Astrocyte (in vitro differentiated cells and primary cell): ENCODE measurements at regions not wholly inside any gene's neighbourhood (a gene's known extent, or its start where the extent isn't known, plus 50 kb on each side); places are given as distances from the start of the nearest gene placed in this dataset.
A peak's percentile ranks its signal among the peaks of the same experiment; 100 is the strongest.

Experiments
- DNase-seq: peaks from one replicate; pipeline ENCODE4 v3.0.0-alpha.2; 2010; ENCODE audit warnings: low read depth
- FAIRE-seq: peaks from 2 replicates; lab custom pipeline; 2011; peaks lifted over from hg19 to GRCh38; lab: Jason Lieb, UNC
- H2AFZ ChIP-seq: 2 replicates; pipeline ENCODE4 v1.6.0; 2012; ENCODE audit warnings: low read depth, low read length, inconsistent platforms
- H3K27ac ChIP-seq: 2 replicates; pipeline ENCODE4 v1.5.1; 2011; ENCODE audit warnings: low read depth, low read length, inconsistent platforms
- H3K27me3 ChIP-seq: 2 replicates; pipeline ENCODE4 v1.6.0; 2011; ENCODE audit warnings: low read length, inconsistent platforms; ENCODE audit not compliant: insufficient read depth
- H3K36me3 ChIP-seq: 2 replicates; pipeline ENCODE4 v1.5.1; 2011; ENCODE audit warnings: low read length, inconsistent platforms; ENCODE audit not compliant: insufficient read depth
- H3K4me1 ChIP-seq: 2 replicates; pipeline ENCODE4 v1.5.1; 2011; ENCODE audit warnings: low read length, inconsistent platforms; ENCODE audit not compliant: insufficient read depth
- H3K4me2 ChIP-seq: 2 replicates; pipeline ENCODE4 v1.6.0; 2012; ENCODE audit warnings: low read length, inconsistent platforms
- H3K4me3 ChIP-seq: 2 replicates; pipeline ENCODE4 v1.5.1; 2011; ENCODE audit warnings: low read depth, mild to moderate bottlenecking, low read length, inconsistent platforms; ENCODE audit not compliant: insufficient read depth
- H3K79me2 ChIP-seq: 2 replicates; pipeline ENCODE4 v1.6.0; 2012; ENCODE audit warnings: mild to moderate bottlenecking, low read length, inconsistent platforms; ENCODE audit not compliant: insufficient read depth
- H3K9ac ChIP-seq: 2 replicates; pipeline ENCODE4 v1.6.0; 2012; ENCODE audit warnings: mild to moderate bottlenecking, low read length, inconsistent platforms
- H3K9me3 ChIP-seq: 2 replicates; pipeline ENCODE4 v1.5.1; 2012; ENCODE audit warnings: low read depth, mild to moderate bottlenecking, low read length, inconsistent platforms; ENCODE audit not compliant: insufficient read depth
- H4K20me1 ChIP-seq: 2 replicates; pipeline ENCODE4 v1.6.0; 2012; ENCODE audit warnings: low read length, inconsistent platforms; ENCODE audit not compliant: insufficient read depth
- H3K27ac Mint-ChIP-seq: one replicate; pipeline ENCODE4 v1.8.0; 2021; ENCODE audit warnings: mild to moderate bottlenecking, mixed read lengths; ENCODE audit not compliant: unreplicated experiment
- H3K27me3 Mint-ChIP-seq: one replicate; pipeline ENCODE4 v1.8.0; 2021; ENCODE audit warnings: low read depth, mixed read lengths; ENCODE audit not compliant: unreplicated experiment
- H3K36me3 Mint-ChIP-seq: one replicate; pipeline ENCODE4 v1.8.0; 2021; ENCODE audit warnings: low read depth, mixed read lengths; ENCODE audit not compliant: unreplicated experiment
- H3K4me1 Mint-ChIP-seq: one replicate; pipeline ENCODE4 v1.8.0; 2021; ENCODE audit warnings: low read depth, mixed read lengths; ENCODE audit not compliant: unreplicated experiment
- H3K4me3 Mint-ChIP-seq: one replicate; pipeline ENCODE4 v1.8.0; 2021; ENCODE audit warnings: mild to moderate bottlenecking, moderate library complexity, mixed read lengths; ENCODE audit not compliant: unreplicated experiment
- H3K9me3 Mint-ChIP-seq: one replicate; pipeline ENCODE4 v1.8.0; 2021; ENCODE audit warnings: mild to moderate bottlenecking, mixed read lengths; ENCODE audit not compliant: unreplicated experiment
- EZH2 ChIP-seq: IDR thresholded peaks from 2 replicates; pipeline ENCODE4 v1.6.1; 2012; ENCODE audit warnings: mild to moderate bottlenecking, low read length, inconsistent platforms; ENCODE audit not compliant: insufficient read depth
- TF ChIP-seq, protein P1 (sequence below): IDR thresholded peaks from 2 replicates; pipeline ENCODE4 v1.5.1; 2011; ENCODE audit warnings: low read depth, mild to moderate bottlenecking, inconsistent platforms, low read length, moderate library complexity; ENCODE audit not compliant: insufficient read depth

DNA sequence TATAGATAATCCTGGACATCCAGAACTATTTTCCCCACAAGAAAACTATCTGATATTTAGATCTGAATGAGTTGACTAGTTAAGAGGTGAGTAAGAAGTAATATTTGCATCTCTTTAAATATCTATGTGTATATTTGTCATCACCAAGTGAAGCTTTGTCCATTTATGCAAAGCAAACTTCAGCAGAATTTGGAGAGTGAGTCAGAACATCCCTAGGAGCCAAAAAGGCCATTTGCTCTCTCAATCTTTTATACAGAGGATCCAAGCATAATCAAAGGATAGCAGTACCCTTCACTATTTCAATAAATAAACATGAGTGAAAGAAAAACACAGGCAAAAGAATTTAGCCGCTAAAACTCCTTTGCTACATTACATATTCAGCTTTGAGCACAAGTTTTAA is 454.4 kb downstream of the NR2F1-AS1 start:
- no peaks in the 10 kb centered on the region for H4K20me1 ChIP-seq
- Mint-ChIP-seq H3K36me3 (no peaks in the 10 kb centered on the region), H3K27me3 (no peaks in the 10 kb centered on the region), H3K27ac (no peak overlapping the region), H3K4me3 (no peak overlapping the region), H3K9me3 (no peaks in the 10 kb centered on the region), H3K4me1 (peaks cover 5% of the 10 kb centered on the region)
- DNase-seq (peak; percentile 71), FAIRE-seq (no peak)
- H3K4me3 ChIP-seq: no peak overlapping the region
- no peak overlapping the region for H3K4me2 ChIP-seq
- H3K27ac ChIP-seq: no peak overlapping the region
- TF ChIP-seq EZH2: no peak
- TF ChIP-seq, protein P1, sequence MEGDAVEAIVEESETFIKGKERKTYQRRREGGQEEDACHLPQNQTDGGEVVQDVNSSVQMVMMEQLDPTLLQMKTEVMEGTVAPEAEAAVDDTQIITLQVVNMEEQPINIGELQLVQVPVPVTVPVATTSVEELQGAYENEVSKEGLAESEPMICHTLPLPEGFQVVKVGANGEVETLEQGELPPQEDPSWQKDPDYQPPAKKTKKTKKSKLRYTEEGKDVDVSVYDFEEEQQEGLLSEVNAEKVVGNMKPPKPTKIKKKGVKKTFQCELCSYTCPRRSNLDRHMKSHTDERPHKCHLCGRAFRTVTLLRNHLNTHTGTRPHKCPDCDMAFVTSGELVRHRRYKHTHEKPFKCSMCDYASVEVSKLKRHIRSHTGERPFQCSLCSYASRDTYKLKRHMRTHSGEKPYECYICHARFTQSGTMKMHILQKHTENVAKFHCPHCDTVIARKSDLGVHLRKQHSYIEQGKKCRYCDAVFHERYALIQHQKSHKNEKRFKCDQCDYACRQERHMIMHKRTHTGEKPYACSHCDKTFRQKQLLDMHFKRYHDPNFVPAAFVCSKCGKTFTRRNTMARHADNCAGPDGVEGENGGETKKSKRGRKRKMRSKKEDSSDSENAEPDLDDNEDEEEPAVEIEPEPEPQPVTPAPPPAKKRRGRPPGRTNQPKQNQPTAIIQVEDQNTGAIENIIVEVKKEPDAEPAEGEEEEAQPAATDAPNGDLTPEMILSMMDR: no peak
- H3K4me1 ChIP-seq: peaks cover 8% of the 10 kb centered on the region
- no peaks in the 10 kb centered on the region for H3K36me3 ChIP-seq
- H3K79me2 ChIP-seq: no peaks in the 10 kb centered on the region
- no peaks in the 10 kb centered on the region for H3K9me3 ChIP-seq
- no peak overlapping the region for H3K9ac ChIP-seq
- H2AFZ ChIP-seq: no peak overlapping the region
- no peaks in the 10 kb centered on the region for H3K27me3 ChIP-seq

DNA sequence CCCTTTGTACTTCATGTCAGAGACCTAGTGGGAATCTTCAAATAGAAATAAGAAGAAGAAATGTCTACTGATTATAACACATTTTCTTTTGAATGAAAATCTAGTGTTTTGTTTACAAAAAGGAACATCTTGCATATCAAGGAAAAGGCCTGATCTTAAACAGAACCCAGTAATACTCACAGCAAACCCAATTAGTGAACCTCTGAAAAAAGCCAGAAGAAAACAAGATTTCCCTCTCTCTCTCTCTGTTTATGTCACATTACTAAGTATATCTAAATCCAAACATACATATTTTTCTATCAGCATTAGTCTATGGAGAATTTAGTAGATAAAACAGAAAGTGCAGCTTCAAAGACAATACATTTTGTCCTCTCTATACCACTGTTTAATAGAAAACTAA is 457.9 kb downstream of the NR2F1-AS1 start:
- Mint-ChIP-seq H3K27ac (no peak overlapping the region), H3K36me3 (no peaks in the 10 kb centered on the region), H3K9me3 (no peaks in the 10 kb centered on the region), H3K27me3 (no peaks in the 10 kb centered on the region), H3K4me3 (no peak overlapping the region), H3K4me1 (peaks cover 13% of the 10 kb centered on the region)
- TF ChIP-seq, protein P1: no peak
- no peak for TF ChIP-seq EZH2
- no peak for DNase-seq
- Histone ChIP-seq H3K27me3 (no peaks in the 10 kb centered on the region), H3K27ac (no peak overlapping the region), H3K4me2 (no peak overlapping the region), H3K36me3 (no peaks in the 10 kb centered on the region), H3K4me3 (no peak overlapping the region), H4K20me1 (no peaks in the 10 kb centered on the region), H2AFZ (no peak overlapping the region), H3K79me2 (no peaks in the 10 kb centered on the region), H3K9me3 (no peaks in the 10 kb centered on the region), H3K9ac (no peak overlapping the region), H3K4me1 (peaks cover 8% of the 10 kb centered on the region)
- no peak for FAIRE-seq

DNA sequence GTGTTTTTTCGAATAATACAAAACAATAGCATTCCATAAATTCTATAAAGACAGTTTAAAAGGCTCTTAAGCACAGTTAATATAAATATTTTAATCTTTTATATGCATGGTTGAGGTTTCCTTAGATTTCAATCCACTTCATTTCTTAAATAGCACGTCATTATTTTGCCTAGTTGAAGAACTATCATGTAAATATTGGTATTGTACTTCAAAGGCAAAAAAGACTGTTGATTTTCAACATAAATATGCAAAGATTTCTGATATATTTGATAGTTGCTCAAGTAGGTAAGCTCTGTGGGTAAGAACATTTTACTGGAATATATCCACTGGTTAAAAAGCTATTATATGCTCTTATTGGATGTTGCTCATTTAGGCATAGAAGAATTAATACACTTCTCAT is 458.6 kb downstream of the NR2F1-AS1 start:
- DNase-seq (no peak), FAIRE-seq (no peak)
- Histone ChIP-seq H3K27me3 (no peaks in the 10 kb centered on the region), H3K4me1 (peaks cover 8% of the 10 kb centered on the region), H3K9me3 (no peaks in the 10 kb centered on the region), H3K27ac (no peak overlapping the region), H3K9ac (no peak overlapping the region), H2AFZ (no peak overlapping the region), H3K4me3 (no peak overlapping the region), H3K36me3 (no peaks in the 10 kb centered on the region), H3K4me2 (no peak overlapping the region), H3K79me2 (no peaks in the 10 kb centered on the region), H4K20me1 (no peaks in the 10 kb centered on the region)
- Mint-ChIP-seq H3K4me3 (no peak overlapping the region), H3K36me3 (no peaks in the 10 kb centered on the region), H3K27ac (no peak overlapping the region), H3K27me3 (no peaks in the 10 kb centered on the region), H3K4me1 (peaks cover 17% of the 10 kb centered on the region), H3K9me3 (no peaks in the 10 kb centered on the region)
- TF ChIP-seq, protein P1: no peak
- TF ChIP-seq EZH2: no peak
